Erythroblast (primary cell): ENCODE measurements at regions not wholly inside any gene's neighbourhood (a gene's known extent, or its start where the extent isn't known, plus 50 kb on each side); places are given as distances from the start of the nearest gene placed in this dataset.

Source experiments
- GATA1 ChIP-seq: IDR thresholded peaks from 2 replicates; pipeline ENCODE4 v1.6.1; 2011; ENCODE audit warnings: low read depth, mild to moderate bottlenecking, control low read depth, low read length, moderate library complexity
- POLR2A ChIP-seq: IDR thresholded peaks from 2 replicates; pipeline ENCODE4 v1.6.1; 2011; ENCODE audit warnings: mild to moderate bottlenecking, low read length

DNA sequence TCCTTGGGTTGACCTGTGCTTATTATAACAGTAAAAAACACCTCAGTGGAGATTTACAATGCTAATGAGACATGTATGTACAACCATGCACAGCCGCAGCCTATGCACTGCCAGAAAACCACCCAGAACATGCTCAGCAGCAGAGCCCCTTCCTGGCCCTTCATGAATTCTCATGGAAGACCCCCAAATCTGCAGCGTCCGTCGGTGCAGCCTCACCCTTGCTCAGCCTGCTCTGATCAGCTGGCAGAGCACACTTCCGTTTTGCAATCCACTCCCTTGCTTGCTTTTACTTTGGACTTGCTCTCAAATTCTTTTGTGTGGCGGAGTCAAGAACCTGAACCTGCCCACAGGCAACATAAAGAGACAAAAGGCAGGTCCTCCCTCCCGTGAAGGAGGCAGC lies 378.2 kb upstream of the SULF2 start:
- TF ChIP-seq POLR2A (no peak), GATA1 (no peak)
